HG03342 (cell line): ENCODE measurements at regions not wholly inside any gene's neighbourhood (a gene's known extent, or its start where the extent isn't known, plus 50 kb on each side); places are given as distances from the start of the nearest gene placed in this dataset.

ENCODE experiments used
- ATAC-seq: cut with Tn5 transposase; IDR thresholded peaks from one replicate; pipeline ENCODE4 v1.9.1; 2021; ENCODE audit warnings: mild to moderate bottlenecking, moderate library complexity; ENCODE audit not compliant: unreplicated experiment

DNA sequence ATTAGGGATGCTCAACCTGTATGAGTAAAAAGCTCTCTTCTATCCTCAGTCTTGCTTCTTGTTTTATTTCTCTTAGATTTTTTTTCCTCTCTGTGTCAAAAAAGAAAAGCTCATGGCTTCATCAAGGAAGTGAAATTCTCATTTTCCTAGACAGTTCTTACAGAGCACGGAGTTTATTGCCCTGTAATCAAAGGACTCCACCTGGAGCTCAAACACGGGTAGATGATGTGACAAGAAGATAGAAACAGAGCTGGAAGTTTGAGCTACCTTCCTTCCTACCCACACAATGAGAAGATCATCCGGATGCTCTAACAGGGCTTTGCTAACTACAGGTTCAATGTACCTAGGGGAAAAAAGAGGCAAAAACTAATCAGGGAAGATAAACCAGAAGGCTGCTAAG, 564.8 kb downstream of the MED13L start:
- ATAC-seq, result no peak

DNA sequence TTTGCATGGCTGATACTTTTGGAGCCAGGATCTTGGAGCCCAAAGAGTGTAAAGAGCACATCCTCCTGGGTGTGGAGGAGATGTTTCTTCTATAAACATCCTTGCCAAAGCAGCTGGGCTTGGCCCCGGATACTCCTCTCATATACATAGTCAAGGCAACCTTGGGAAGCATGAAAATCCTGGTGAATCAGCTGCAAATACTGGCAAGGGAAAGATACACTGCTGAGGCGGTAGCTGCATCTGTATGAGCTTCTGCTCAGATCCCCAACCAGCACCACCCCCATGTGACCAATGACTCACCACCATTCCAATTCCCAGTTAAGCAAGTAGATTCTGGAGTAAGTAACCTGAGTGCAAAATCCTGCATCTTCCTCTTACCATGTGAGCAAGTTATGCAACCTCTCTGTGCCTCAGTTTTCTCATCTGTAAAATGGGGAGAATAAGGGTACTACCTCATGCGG, 567.4 kb downstream of the MED13L start:
- ATAC-seq, result no peak

DNA sequence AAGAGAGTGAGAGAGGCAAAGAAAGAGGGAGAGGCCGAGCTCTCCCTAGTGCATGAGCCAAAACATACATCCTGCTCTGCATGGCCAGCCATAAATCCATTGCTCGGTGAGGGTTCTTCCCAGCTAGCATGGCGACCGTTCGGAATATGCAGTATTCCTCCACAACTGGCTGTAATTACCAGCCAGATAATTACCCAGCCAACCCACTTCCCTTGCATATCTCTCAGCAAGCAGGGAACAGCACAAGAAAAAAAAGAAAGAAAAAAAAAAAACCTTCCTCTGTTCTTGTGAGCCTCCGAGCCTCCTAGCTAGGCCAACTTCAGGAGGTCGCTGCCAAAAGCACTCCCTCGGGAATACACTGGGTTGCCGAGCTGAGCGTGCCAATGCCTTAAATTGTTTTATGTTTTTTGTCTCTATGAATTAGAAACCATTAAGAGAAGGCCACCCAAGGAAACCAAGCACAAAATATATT, 567.9 kb downstream of the MED13L start:
- no peak for ATAC-seq

DNA sequence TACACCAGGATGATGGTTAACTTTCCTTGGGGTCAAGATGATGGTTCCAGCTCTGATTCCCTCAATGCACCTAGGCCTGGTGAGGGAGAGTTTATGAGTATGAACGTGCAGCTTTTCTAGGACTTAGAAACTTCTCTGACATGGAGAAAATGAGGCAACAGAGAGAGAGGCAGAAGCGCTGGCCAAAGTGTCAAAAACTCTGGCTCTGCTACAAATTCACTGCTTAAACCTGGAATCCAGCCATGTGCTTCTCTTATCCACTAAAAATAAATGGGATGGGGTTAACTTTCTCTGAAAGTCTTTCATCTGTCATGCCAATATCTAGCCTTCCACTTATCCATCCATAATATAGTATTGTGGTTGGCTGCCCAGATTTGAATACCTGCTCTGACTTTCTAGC, 568.7 kb downstream of the MED13L start:
- no peak for ATAC-seq

DNA sequence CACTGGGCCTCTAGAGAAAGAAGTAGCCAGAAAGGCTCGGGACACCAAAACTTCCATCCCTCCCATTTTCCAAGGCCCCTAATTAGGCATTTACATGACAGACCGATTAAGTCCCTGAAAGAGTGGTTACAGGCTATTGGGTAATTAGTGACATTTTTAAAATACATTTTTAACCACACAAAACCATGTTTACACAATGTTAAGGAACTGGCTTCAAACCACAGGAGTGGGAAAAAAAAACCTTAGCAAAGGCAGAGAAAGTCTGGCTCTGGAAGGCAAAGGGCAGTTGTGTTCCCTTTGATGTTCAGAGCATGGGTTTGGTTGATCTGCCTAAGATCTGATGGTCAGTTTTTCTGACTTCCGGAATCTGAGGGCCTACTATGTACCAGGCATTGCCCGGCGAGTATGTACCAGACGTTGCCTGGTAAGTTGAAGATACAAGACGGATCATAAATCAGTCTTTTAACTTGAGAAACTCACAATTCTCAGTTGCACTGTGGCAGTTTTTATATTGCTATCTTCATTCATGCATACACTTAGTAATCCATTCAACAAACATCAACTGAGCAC, 576.5 kb downstream of the MED13L start:
- ATAC-seq, result no peak

DNA sequence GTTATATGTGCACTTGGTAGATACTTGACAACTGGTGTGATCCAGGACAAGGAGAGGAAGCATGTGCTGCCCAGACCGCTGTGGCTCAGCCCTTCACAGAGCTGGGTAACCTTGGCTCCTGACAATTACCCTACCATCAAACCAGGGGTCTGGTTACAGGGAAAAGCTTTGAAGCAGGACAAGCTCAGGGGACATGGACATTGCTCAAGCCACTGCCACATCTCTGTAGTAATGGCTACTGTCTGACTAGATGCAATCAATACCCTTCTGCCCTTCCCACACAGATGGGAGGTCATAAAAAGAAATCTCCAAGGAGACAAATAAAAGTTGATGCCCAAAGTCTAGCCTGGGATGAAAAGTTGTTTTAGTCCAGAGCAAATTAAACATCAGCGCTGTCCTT, 577.4 kb downstream of the MED13L start:
- no peak for ATAC-seq

DNA sequence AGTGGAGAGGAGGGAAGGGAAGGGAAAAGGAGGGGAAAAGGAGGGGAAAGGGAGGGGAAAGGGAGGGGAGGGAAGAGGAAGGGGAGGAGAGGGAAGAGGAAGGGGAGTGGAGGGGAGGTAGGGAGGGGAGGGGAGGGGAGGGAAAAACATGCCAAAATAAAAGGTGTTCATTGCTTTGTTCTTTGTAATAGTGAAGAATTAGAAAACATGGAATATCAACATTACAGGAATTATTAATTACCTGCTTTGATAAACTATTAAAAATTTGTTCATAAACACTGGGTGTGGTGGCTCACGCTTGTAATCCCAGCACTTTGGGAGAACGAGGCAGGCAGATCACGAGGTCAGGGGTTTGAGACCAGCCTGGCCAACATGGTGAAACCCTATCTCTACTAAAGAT, 579.2 kb downstream of the MED13L start:
- no peak for ATAC-seq

DNA sequence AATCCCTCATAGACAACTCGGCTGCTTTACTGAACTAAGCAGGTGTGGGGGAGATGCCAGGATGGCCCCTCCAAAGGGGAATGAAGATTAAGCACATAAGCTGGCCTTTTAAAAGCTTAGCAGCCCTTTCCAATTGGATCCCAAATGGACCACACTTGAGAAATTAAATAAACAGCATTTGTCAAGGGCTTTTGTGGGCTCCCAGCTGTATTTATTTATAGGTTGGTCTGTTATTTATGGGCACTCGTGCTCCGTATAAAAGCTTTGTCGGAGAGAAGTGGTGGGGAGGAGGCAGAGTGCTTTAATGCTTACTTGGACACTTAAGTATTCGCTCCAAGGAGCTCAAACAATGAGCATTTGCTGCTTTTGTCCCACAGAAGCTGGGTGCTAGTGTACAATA, 580.2 kb downstream of the MED13L start:
- no peak for ATAC-seq

DNA sequence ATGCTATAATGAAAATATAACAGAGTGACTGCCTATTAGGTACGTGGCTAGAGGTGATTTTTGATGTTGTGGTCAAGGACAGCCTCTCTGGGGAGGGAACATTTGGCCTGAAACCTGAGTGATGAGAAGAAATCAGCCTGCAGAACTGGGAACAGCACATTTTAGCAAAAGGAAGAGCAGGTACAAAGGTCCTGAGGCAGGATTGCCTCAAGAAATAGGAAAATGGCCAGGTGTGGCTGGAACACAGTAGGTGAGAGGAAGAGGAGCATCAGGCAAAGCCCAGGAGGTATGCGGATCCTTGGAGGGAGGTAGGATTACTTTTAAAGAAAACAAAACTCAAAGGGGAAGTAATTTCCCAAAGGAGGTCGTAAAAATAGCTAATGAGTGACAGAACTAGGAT, 582.9 kb downstream of the MED13L start:
- ATAC-seq, result no peak

DNA sequence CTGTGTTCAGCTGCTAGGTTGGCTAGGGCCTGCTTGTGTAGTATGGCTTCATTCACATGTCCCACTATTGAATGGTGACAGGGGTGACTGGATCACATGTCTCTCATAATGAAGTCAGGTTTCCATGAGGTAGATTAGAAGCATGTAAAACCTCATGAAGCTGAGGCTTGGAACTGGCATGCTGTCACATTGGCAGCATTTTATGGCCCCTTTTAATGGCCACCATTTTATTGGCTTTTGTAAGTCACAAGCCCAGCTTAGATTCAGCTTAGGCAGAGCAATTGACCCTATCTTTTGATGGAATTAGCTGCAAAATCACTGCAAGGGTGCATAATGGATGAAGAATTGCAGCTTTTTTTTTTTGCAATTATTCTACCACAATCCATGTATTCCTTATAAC, 583.5 kb downstream of the MED13L start:
- ATAC-seq, result no peak

DNA sequence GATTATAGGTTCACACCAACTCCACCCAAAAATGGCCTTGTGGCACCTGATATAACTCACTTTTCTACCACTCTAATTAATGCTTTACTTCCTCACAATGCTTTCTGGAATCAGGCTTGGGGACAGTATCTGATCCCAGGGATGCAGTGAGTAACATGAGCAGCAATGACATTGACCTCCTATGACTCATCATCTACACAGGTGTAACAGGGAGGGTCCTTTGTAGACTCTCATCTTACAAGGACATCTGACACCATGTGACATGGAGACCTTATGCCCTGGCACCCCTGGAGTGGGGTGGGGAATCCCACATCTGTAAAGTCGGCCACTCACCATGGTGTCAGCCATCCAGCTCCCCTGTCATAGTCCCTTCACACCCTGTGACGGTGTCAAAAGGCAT, 586.4 kb downstream of the MED13L start:
- ATAC-seq, result no peak

DNA sequence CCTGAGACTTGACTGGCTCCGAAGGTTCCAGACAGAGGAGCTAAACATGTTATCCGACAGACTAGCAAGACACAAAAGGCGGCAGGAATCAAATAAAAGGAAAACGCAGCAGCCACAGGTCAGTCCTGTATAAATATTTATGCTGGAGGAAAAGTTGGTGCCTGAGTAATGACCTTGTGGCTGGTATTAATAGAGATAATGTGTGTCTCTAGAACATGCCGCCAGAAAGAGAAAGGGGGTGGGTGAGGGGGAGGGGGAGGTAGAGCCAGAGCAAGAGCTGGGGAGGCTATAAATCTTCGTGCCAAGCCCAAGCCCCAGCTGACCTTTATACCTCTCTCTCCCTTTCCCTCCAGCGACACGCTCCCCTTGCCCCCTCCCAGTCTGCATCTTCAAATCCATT, 590.4 kb downstream of the MED13L start:
- ATAC-seq, result no peak

DNA sequence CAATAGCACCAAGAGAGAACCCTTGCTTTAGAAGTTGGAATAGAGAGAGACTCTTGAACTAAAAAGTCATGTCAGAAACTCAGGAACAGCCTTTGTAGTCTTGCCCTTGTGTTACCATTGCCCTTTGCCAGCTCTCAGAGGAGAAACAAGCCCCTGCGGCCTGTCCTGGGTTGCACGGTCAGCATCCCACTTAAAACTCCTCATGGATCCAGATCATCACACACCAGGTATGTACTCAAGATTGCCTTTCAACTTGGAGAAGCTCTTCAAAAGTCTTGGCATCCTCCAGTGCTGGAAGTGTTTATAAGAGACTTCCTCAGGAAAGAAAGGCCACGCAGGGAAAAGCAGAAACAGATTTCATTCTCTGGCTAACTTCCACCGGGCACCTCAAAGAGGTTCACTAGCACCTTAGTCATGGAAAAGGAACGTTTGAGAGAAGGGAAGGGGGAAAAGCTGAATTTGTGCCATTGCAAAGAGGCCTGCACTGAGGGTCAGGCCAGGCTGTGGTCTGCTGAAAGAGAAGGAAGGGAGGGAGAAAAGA, 594.2 kb downstream of the MED13L start:
- no peak for ATAC-seq

DNA sequence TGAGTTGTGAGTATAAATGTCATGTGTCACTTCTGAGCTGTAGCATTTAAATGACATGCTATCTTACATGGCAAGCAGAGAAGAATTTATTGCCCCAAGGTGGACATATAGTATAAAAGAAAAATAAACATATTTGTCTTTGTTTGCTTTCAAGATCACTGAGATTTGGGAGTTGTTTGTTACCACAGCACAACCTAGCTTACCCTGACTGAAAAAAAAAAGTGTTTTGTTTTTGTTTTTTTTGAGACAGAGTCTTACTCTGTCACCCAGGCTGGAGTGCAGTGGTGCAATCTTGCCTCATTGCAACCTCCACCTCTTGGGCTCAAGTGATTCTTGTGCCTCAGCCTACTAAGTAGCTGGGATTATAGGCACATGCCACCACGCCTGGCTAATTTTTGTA, 596.5 kb downstream of the MED13L start:
- no peak for ATAC-seq

DNA sequence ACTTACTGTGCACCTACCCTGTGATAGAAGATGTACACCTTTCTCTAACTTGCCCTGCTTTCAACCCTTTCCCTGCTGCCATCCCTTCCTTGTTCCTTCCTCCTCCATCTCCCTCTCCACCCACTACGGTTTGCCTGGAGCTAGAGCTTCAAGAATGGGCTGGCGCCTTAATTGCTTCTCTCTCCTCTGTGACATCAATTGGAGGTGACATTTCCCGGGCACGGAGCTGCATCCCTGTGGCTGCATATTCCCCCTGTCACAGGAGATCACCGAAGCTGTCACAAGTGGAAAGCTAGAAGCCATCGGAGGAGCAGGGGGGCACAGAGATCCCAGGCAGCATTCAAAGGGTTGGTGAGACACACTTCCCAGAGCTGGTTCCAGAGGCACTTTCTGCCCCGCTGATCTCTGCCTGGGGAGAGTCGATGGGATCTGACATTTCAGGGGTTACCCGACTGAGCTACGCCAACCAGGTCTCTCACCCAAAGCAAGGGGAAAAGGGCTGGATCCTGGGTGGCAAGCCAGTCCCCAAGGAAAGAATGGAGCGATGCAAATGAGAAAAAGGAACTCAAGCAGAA, 604.9 kb downstream of the MED13L start:
- no peak for ATAC-seq

DNA sequence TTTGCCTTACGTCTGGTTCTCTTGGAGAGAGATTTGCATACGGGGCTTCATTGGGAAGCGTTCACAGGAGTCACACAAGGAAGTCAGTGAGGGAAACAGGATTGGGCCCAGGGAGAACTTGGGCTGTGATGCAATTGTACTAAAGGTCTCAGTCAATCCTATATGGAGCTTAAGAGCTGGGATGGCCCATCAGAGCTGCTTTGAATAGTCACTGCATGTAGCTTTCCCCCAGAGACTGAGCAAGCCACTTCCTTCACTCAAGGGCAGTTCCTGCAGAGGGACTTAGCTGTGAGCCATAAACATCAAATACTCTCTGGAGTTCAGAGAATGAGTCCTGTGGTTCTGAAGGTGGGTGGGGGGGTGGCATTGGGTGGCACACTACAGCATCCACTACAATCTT, 605.4 kb downstream of the MED13L start:
- no peak for ATAC-seq

DNA sequence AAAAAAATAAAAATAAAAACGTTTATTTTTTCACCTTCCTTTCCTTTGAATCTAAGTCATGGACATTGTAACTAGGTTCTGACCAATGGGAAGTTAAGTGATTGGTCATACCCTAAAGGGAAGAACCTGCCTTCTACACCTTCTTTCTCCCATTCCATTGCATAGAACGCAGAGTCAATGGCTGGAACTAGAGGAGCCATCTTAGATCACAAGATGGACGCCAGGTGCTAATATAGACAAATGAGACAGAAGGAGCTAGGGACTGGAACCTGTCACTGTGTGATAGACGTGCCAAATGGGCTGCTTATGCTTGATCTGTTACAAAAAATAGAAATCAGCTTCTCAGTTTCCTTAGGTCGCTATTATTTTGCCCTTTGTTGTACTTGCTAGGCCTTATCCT, 606.6 kb downstream of the MED13L start:
- no peak for ATAC-seq

DNA sequence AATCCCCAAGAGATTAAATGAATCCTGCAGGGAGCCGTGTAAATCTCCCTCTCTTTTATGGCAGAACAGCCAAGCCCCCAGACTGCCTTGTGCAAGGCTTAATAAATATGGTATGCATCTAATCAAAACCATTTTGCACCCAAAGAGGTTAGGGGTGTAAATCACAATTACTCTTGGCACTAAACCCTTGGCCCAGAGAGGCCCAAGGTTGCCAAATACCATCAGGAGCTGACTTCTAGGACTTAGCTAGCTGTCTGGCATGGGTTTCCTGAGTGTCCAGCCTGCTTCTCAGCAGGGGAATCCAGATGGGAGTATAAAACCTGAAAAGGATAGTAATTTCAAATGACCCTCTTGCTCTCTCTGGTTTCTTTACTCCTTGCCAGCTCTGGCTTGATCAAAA, 610.4 kb downstream of the MED13L start:
- ATAC-seq, result no peak

DNA sequence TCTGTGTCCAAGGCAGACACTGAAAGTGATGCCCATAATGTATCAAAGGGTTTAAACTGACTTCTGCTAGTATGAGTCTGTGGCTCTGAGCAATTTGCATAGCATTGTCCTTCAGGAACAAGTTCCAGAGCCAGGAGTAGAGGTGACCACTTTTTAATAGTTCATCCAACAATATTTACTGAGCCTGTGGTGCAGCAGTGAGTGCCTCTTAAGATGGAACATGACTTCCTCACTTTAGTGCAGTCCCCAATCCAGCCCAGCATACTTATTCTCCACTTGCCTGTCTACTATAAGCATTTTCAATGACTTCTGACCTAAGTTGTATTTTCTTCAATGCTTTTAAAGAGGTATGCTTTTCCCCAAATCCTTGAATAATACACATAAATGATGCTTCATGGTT, 611.3 kb downstream of the MED13L start:
- ATAC-seq, result no peak

DNA sequence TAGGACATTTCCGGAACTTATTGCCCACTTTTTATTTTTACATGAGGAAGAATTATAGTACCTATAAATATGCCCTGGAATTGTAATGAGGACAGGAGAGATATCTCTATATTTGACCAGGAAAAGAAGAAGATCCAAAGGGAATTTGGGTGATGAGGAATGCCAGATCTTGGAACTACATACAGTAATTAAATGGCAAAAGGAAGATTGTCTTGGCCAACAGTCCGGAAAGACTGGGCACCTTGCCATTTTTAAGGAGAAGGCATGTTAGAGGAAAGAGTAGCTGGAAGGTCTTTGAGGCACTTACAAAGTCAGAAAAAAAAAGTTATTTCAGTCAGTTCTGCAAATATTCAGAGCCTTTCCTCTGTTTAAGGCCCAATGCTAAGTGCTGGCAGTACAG, 616.4 kb downstream of the MED13L start:
- ATAC-seq, result no peak

DNA sequence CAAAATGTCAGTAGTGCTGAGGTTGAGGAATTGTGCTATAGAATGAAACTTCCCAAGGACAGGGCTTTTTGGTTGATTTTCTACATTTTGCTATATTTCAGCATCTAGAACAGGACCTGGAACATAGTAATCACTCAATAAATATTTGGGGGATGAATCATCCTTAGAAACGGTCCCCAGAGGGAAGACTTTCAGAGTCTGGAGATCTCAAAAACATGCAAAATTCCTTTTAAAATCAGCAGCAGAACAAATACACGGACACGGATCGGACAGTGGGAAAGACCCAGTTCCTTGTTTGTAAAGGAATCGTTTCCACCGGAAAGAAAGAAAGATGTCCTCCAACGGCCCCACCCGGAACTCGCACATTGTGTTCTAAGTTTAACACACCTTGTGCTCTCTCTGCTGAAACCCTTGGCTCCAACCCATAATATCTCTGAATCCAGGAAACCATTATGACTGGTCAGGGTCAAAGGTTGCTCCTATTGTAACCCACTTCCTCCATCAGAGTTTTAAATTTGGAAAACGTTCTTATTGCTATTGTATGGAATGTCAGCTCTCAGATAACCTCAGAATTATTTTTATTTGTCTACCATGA, 617.2 kb downstream of the MED13L start:
- ATAC-seq, result no peak

DNA sequence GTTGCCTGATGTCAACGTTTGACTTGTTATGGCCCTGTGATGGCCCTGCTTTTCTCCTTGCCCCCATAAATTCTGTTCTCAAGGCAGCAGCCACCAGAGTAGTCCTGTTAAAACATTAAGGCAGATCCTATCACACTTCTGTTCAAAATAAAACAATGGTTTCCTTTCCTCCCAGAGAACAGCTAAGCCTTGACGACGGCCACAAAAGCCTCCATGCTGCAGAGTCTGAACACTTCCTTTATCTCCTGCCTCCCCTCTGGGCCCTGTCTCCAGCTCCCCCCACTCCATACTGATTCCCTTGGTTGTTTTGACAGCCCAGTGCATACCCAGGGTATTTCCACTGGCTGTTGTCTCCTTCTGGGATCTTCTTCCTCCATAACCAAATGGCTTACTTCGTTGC, 618.1 kb downstream of the MED13L start:
- no peak for ATAC-seq
